Fibroblast of pulmonary artery (primary cell): ENCODE measurements at regions not wholly inside any gene's neighbourhood (a gene's known extent, or its start where the extent isn't known, plus 50 kb on each side); places are given as distances from the start of the nearest gene placed in this dataset.

ENCODE experiments used
- DNase-seq: peaks from one replicate; pipeline ENCODE4 v3.0.0-alpha.2; 2010; ENCODE audit warnings: low read depth
- H3K4me3 ChIP-seq: replicated peaks from 2 replicates; pipeline ENCODE4 v1.5.1; 2011; ENCODE audit warnings: low read depth, mild to moderate bottlenecking, control low read depth, low read length, moderate library complexity
- TF ChIP-seq, protein P1 (sequence below): IDR thresholded peaks from 2 replicates; pipeline ENCODE4 v1.5.1; 2011; ENCODE audit warnings: mild to moderate bottlenecking, control low read depth, low read length, inconsistent platforms; ENCODE audit errors: missing control alignments

DNA sequence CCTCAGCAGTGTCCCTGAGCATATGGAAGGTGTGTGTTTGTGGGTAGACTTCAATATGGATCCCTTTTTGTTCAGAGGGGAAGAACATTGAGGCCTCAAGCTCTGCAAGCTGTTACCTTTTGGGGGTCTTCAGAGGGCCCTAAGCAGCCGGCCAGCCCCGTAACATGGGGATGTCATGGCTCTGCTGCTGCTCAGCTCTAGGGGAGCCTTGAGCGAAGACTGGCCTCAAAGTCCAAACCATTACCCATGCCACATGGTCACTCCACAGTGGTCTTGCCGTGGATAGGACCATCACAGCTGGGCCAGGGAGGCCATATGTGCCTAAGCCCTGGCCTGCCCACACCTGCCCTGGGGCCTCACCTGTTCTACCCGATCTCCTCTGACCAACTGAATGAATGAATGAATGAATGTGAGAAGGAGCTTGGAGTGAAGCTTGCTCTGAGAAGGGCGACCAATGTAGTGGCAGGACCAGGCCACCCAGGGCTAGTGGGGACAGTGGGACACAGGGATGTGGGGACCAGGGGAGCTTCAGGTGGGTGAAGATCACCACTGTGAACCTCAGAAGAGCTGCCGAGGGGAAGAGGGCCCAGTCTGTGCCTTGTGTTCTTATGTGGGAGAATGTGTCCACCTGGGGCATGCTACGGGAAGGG lies 754.6 kb downstream of the BRD1 start:
- TF ChIP-seq, protein P1, sequence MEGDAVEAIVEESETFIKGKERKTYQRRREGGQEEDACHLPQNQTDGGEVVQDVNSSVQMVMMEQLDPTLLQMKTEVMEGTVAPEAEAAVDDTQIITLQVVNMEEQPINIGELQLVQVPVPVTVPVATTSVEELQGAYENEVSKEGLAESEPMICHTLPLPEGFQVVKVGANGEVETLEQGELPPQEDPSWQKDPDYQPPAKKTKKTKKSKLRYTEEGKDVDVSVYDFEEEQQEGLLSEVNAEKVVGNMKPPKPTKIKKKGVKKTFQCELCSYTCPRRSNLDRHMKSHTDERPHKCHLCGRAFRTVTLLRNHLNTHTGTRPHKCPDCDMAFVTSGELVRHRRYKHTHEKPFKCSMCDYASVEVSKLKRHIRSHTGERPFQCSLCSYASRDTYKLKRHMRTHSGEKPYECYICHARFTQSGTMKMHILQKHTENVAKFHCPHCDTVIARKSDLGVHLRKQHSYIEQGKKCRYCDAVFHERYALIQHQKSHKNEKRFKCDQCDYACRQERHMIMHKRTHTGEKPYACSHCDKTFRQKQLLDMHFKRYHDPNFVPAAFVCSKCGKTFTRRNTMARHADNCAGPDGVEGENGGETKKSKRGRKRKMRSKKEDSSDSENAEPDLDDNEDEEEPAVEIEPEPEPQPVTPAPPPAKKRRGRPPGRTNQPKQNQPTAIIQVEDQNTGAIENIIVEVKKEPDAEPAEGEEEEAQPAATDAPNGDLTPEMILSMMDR, result no peak
- no peak for DNase-seq
- H3K4me3 ChIP-seq, result no peak overlapping the region

DNA sequence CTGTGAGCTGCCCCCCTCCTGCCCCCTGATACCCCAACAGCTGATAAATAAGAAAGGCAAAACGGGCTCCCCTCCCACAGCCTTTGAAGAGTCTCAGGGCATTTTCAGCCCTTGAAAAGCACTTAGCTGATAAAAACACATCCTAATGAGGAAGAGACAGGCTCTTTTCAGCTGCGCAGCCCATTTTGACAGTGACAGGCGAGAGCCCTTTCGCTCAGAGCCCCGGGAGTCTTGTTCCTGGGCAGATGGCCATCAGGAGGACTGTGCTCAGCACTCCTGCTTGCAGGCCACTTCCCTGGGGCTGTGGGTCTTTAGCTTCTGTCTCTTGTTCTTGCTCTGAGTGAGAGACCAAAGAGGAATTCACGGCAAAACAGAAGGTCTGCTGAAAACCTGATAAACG lies 757.2 kb downstream of the BRD1 start:
- no peak overlapping the region for H3K4me3 ChIP-seq
- TF ChIP-seq, protein P1, result no peak
- no peak for DNase-seq

DNA sequence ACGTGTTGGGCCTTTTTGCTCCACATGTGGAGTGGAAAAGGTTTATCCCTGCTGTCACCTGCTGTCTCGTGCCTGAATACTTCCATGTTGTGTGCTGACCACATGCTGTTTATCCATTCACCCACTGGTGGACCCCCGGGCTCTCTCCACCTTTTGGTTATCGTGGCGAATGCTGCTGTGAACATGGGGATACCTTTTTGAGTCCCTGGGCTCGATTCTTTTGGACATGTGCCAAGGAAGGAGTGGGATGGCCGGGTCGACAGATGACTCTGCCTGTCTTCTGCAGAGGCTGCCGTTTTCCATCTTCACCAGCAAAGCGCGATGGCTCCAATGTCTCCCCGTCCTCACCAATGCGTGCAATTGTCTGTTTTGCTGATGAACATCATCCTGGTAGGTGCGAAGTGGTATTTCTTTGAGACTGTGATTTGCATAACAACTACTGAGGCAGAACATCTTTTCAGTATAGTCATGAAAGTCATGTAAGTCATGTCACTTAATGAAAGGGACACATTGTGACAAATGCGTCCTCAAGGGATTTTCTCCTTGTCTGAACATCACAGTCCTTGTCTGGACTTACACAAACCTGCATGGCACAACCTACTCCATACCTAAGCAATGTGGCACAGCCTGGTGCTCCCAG lies 758.7 kb downstream of the BRD1 start:
- no peak for DNase-seq
- H3K4me3 ChIP-seq, result no peak overlapping the region
- TF ChIP-seq, protein P1, result no peak

DNA sequence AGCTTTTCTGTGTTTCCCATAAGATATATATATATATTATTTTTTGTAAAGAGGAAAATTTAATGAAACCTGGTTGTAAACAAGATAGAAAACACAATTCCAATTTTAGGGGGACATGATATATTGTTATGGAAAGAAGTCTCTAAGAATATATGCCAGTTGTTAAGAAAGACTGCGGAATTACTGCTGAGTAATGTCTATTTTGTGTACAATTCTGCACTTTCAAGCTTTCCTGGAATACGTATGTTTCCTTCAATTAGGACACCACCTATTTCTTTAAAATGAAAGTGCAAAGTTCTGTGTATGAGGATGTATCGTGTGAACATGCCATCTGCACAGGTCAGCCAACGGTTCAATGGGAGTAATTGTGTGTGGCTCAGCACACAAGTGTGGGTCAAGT lies 760.2 kb downstream of the BRD1 start:
- TF ChIP-seq, protein P1, result no peak
- DNase-seq, result no peak
- H3K4me3 ChIP-seq, result no peak overlapping the region

DNA sequence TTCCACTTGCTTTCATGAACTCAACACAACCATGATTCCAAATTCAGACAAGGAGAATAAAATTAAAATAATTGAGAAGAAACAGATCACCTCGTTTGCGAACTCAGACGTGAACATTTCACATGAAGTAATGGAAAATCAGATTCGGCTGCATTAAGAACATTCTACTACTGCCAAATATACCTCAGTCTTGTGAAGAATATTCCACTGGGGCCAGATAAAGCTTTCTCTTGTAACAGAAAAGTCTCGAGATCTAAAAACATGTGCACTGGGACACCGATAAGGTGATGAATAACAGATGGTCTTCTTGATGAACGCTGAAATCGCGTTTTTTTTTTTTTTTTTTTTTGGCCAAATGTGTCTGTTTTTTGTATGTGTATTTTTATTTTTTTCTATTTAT lies 761.1 kb downstream of the BRD1 start:
- DNase-seq, result no peak
- no peak overlapping the region for H3K4me3 ChIP-seq
- TF ChIP-seq, protein P1, result no peak

DNA sequence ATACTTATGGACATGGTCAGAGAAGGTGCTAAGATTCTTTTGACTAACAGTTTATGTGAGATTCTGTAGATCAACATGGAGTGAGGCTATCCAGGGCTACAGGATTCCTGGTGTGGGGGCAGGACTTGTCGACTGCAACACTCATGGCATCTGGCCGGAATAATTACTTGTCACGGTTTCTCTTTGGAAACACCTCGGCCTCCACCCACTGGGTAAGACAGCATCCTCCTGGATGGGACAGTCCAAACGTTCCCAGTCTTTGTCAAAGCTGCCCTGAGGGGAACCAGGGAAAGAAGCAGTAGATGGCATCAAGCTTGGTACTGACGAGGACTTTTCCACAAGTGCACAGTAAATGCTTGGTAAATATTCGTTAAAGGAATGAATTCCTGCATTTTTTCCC lies 762.8 kb downstream of the BRD1 start:
- no peak for DNase-seq
- TF ChIP-seq, protein P1, result no peak
- H3K4me3 ChIP-seq, result no peak overlapping the region

DNA sequence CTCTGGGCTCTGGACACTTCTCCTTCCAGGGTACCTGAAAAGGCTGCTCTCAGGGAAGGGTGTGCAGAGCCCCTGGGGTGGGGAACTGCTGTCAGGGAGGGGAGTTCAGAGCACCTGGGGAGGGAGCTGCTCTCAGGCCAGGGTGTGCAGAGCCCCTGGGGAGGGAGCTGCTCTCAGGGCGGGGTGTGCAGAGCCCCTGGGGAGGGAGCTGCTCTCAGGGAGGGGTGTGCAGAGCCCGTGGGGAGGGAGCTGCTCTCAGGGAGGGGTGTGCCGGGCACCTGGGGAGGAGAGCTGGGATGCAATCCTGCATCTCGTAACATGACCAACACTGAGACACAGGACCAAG lies 764.2 kb downstream of the BRD1 start:
- TF ChIP-seq, protein P1, result no peak
- no peak for DNase-seq
- no peak overlapping the region for H3K4me3 ChIP-seq
